ENCODE measurements at regions not wholly inside any gene's neighbourhood (a gene's known extent, or its start where the extent isn't known, plus 50 kb on each side); places are given as distances from the start of the nearest gene placed in this dataset.

GRCh38 chr10:42992957-42993390 lies 83.9 kb upstream of the RET start:
- TF ChIP-seq POLR2A (IDR thresholded peaks at IDR 0.05) (no peak), CTCF (IDR thresholded peaks at IDR 0.05) (no peak), POLR2AphosphoS5 (IDR thresholded peaks at IDR 0.05) (no peak)

Data from prostate gland (tissue), 2 donors.